Neural cell (in vitro differentiated cells): ENCODE measurements at regions not wholly inside any gene's neighbourhood (a gene's known extent, or its start where the extent isn't known, plus 50 kb on each side); places are given as distances from the start of the nearest gene placed in this dataset.

Experiments
- CTCF ChIP-seq: fragments of 450-650 bp; IDR thresholded peaks from 2 replicates; pipeline ENCODE4 v1.5.1; 2014; ENCODE audit warnings: antibody characterized with exemption, mild to moderate bottlenecking, moderate library complexity; ENCODE audit not compliant: poor library complexity, severe bottlenecking
- EZH2 ChIP-seq: fragments of 200-600, 300-800 bp; shearing (Covaris generic), sonication (generic); IDR thresholded peaks from 2 replicates; pipeline ENCODE4 v1.6.1; 2014; ENCODE audit warnings: antibody characterized with exemption, low read length, borderline replicate concordance, mild to moderate bottlenecking; ENCODE audit not compliant: insufficient read depth, poor library complexity, severe bottlenecking

GRCh38 chr15:68518785-68519430, 59.9 kb upstream of the CORO2B start:
- TF ChIP-seq CTCF: no peak
- no peak for TF ChIP-seq EZH2
